ENCODE measurements at regions not wholly inside any gene's neighbourhood (a gene's known extent, or its start where the extent isn't known, plus 50 kb on each side); places are given as distances from the start of the nearest gene placed in this dataset.

- TF ChIP-seq CTCF (IDR thresholded peaks at IDR 0.05; ENCODE audit: extremely low read depth in 1 of 2, insufficient read depth in 1 of 2, low read depth in 1 of 2, low read length in 2 of 2) (no peak), POLR2AphosphoS5 (IDR thresholded peaks at IDR 0.05; ENCODE audit: insufficient read depth, low read depth, low read length) (no peak), POLR2A (IDR thresholded peaks at IDR 0.05; ENCODE audit: low read depth, low read length) (no peak), GATA2 (IDR thresholded peaks at IDR 0.05; ENCODE audit: insufficient read depth, insufficient read length, low read depth, low read length) (no peak), JUN (IDR thresholded peaks at IDR 0.05; ENCODE audit: borderline replicate concordance, insufficient read depth, insufficient read length, low read depth) (no peak), MYC (IDR thresholded peaks at IDR 0.05; ENCODE audit: low read depth, low read length) (no peak)
These were observed 292.8 kb upstream of the TMC3 start for GRCh38 chr15:81666839-81667238.
